ENCODE measurements at regions not wholly inside any gene's neighbourhood (a gene's known extent, or its start where the extent isn't known, plus 50 kb on each side); places are given as distances from the start of the nearest gene placed in this dataset.
A peak's percentile ranks its signal among the peaks of the same experiment; 100 is the strongest.

DNA sequence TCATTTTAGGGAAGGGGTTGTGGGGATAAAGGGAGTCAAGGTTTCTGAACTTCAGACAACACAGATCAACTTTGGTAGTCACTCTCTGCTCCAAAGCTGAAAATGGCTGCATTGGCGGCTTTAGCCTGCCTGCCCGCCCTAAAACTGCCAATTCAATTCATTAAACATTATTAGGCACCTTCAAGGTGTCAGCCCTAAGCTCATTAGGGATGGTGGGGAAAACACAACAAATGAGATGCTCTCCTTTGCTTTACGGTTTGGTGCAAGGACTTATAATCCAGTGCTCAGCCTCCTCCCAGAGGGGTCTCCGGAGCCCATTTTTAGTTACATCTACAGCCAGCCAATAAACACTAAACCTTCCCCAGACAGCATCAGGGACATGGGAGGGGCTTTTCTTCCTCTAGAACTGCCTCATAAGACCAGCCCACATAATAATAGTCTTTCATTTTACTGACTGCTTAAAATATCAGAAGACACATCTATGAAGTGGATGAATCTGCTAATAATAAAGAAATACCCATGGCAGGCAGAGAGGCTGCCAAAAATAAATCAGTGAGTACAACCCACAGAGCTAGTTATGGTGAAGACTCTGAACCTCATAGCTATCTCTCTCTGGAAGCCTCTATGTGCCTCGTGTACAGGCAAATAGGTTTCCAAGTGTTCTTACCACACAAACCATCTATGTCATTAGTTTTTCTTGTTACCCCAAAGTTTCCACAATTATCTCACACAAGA is 102.8 kb upstream of the NCAM1 start:
- DNase-seq (no peak), FAIRE-seq (no peak)
- Histone ChIP-seq H3K36me3 (ENCODE audit: control insufficient read depth in 3 of 3, insufficient read depth in 2 of 3, low read depth in 1 of 3, low read length in 3 of 3) (no peaks in the 10 kb centered on the region), H3K27ac (ENCODE audit: low read depth in 1 of 3, low read length in 2 of 3) (no peak overlapping the region), H3K4me3 (ENCODE audit: low read depth in 1 of 3, low read length in 3 of 3) (no peak overlapping the region), H3K9me3 (ENCODE audit: control insufficient read depth in 2 of 2, insufficient read depth in 1 of 2, low read depth in 1 of 2, low read length in 1 of 2) (no peaks in the 10 kb centered on the region), H3K27me3 (ENCODE audit: control insufficient read depth in 3 of 3, insufficient read depth in 3 of 3, low read length in 3 of 3) (peaks cover 0 to 3% (median 0%) of the 10 kb centered on the region in 3 donors), H3K4me1 (ENCODE audit: control insufficient read depth in 3 of 3, insufficient read depth in 2 of 3, low read depth in 1 of 3, low read length in 2 of 3) (no peaks in the 10 kb centered on the region)
- 63 to 79% (median 70%) methylated on average over 5 of the region's 5 CpGs for WGBS, 3 donors

DNA sequence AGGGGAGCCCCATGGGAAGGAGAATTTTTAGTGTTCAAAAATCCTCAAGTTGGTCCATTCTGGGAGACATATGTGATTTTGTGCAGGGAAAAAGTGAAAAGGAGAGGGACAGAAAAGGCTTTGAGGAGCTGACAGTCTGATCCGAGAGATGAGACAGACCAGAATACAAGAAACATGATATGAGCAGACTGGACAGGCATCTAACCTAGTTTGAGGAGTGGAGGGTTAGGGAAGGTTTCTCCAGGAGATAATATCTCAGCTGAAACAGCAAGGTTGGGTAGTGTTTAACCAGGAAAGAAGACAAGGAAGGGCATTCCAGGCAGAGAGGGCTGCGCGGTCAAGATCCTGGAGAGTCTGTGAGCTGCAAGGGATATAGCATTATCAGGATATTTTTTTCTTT is 101.4 kb upstream of the NCAM1 start:
- 81 to 97% (median 90%) methylated on average over 3 of the region's 3 CpGs for WGBS, 3 donors
- Histone ChIP-seq H3K27me3 (ENCODE audit: control insufficient read depth in 3 of 3, insufficient read depth in 3 of 3, low read length in 3 of 3) (peaks cover 0 to 3% (median 0%) of the 10 kb centered on the region in 3 donors), H3K4me3 (ENCODE audit: low read depth in 1 of 3, low read length in 3 of 3) (no peak overlapping the region), H3K36me3 (ENCODE audit: control insufficient read depth in 3 of 3, insufficient read depth in 2 of 3, low read depth in 1 of 3, low read length in 3 of 3) (no peaks in the 10 kb centered on the region), H3K9me3 (ENCODE audit: control insufficient read depth in 2 of 2, insufficient read depth in 1 of 2, low read depth in 1 of 2, low read length in 1 of 2) (no peaks in the 10 kb centered on the region), H3K4me1 (ENCODE audit: control insufficient read depth in 3 of 3, insufficient read depth in 2 of 3, low read depth in 1 of 3, low read length in 2 of 3) (no peaks in the 10 kb centered on the region), H3K27ac (ENCODE audit: low read depth in 1 of 3, low read length in 2 of 3) (no peak overlapping the region)
- DNase-seq, result no peak
- no peak for FAIRE-seq

GRCh38 chr11:112861356-112861755 is 99.9 kb upstream of the NCAM1 start:
- Histone ChIP-seq H3K4me3 (ENCODE audit: low read depth in 1 of 3, low read length in 3 of 3) (no peak overlapping the region), H3K9me3 (ENCODE audit: control insufficient read depth in 2 of 2, insufficient read depth in 1 of 2, low read depth in 1 of 2, low read length in 1 of 2) (no peaks in the 10 kb centered on the region), H3K27me3 (ENCODE audit: control insufficient read depth in 3 of 3, insufficient read depth in 3 of 3, low read length in 3 of 3) (peaks cover 0 to 3% (median 0%) of the 10 kb centered on the region in 3 donors), H3K27ac (ENCODE audit: low read depth in 1 of 3, low read length in 2 of 3) (no peak overlapping the region), H3K4me1 (ENCODE audit: control insufficient read depth in 3 of 3, insufficient read depth in 2 of 3, low read depth in 1 of 3, low read length in 2 of 3) (no peaks in the 10 kb centered on the region), H3K36me3 (ENCODE audit: control insufficient read depth in 3 of 3, insufficient read depth in 2 of 3, low read depth in 1 of 3, low read length in 3 of 3) (no peaks in the 10 kb centered on the region)
- DNase-seq, result no peak
- FAIRE-seq, result peak; percentile 49

GRCh38 chr11:112863305-112863704 is 97.9 kb upstream of the NCAM1 start:
- Histone ChIP-seq H3K4me3 (ENCODE audit: low read depth in 1 of 3, low read length in 3 of 3) (no peak overlapping the region), H3K36me3 (ENCODE audit: control insufficient read depth in 3 of 3, insufficient read depth in 2 of 3, low read depth in 1 of 3, low read length in 3 of 3) (no peaks in the 10 kb centered on the region), H3K9me3 (ENCODE audit: control insufficient read depth in 2 of 2, insufficient read depth in 1 of 2, low read depth in 1 of 2, low read length in 1 of 2) (no peaks in the 10 kb centered on the region), H3K27me3 (ENCODE audit: control insufficient read depth in 3 of 3, insufficient read depth in 3 of 3, low read length in 3 of 3) (peaks cover 0 to 3% (median 0%) of the 10 kb centered on the region in 3 donors), H3K4me1 (ENCODE audit: control insufficient read depth in 3 of 3, insufficient read depth in 2 of 3, low read depth in 1 of 3, low read length in 2 of 3) (no peaks in the 10 kb centered on the region), H3K27ac (ENCODE audit: low read depth in 1 of 3, low read length in 2 of 3) (no peak overlapping the region)
- FAIRE-seq (no peak), DNase-seq (no peak)
- WGBS, 3 donors, result 64 to 76% (median 65%) methylated on average over 1 of the region's 1 CpG

DNA sequence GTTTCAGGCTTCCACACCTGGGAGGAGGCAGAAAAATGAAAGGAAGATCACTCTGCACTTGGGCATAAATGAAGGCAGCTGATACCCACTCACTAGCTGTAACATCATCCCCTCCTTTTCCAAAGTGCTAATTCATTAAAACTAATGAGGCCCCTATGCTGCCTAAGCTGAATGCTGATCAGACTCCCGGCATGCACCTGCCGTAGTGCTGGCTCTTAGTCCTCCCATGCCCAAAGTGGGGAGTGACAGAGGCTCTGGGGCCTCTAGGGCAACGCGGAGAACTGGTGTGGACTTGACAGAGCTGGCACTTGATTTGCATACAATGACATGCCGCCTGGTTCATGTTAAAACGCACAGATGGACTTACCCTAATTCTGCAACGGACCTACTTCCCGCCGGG is 96.5 kb upstream of the NCAM1 start:
- WGBS, 3 donors, result 81 to 87% (median 85%) methylated on average over 9 of the region's 9 CpGs
- Histone ChIP-seq H3K36me3 (ENCODE audit: control insufficient read depth in 3 of 3, insufficient read depth in 2 of 3, low read depth in 1 of 3, low read length in 3 of 3) (no peaks in the 10 kb centered on the region), H3K27ac (ENCODE audit: low read depth in 1 of 3, low read length in 2 of 3) (no peak overlapping the region), H3K27me3 (ENCODE audit: control insufficient read depth in 3 of 3, insufficient read depth in 3 of 3, low read length in 3 of 3) (peaks cover 0 to 3% (median 0%) of the 10 kb centered on the region in 3 donors), H3K4me3 (ENCODE audit: low read depth in 1 of 3, low read length in 3 of 3) (no peak overlapping the region), H3K4me1 (ENCODE audit: control insufficient read depth in 3 of 3, insufficient read depth in 2 of 3, low read depth in 1 of 3, low read length in 2 of 3) (no peaks in the 10 kb centered on the region), H3K9me3 (ENCODE audit: control insufficient read depth in 2 of 2, insufficient read depth in 1 of 2, low read depth in 1 of 2, low read length in 1 of 2) (no peaks in the 10 kb centered on the region)
- DNase-seq, result no peak
- no peak for FAIRE-seq

DNA sequence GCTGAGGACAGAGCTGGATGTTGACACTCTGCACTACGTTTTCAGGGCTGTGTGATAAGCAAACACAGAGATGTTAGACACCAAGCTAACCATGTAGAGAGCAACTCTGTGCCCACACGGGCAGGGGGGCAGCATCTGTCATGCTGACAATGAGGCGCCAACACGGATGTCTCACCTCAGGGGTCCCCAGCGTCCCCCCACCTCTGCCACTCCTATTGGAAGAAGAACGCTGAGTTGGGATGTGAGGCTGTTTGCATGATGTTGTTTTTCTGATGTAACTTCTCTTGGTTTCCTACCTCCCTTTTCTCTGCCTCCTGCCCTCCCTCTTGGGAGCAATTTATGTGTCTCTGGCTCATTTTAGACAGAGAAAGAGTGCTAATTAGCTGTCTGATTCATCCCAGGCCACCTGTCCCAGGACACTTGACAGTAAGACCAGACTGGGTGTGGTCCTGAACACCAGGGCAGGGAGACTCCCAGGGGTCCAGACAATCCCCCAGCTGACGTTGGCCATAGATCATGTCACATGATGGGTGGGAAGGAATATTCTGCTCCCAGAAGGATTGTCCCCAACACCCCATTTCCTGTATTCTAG is 89.2 kb upstream of the NCAM1 start:
- DNase-seq (no peak), FAIRE-seq (no peak)
- Histone ChIP-seq H3K4me1 (ENCODE audit: control insufficient read depth in 3 of 3, insufficient read depth in 2 of 3, low read depth in 1 of 3, low read length in 2 of 3) (no peaks in the 10 kb centered on the region), H3K4me3 (ENCODE audit: low read depth in 1 of 3, low read length in 3 of 3) (no peak overlapping the region), H3K9me3 (ENCODE audit: control insufficient read depth in 2 of 2, insufficient read depth in 1 of 2, low read depth in 1 of 2, low read length in 1 of 2) (no peaks in the 10 kb centered on the region), H3K27me3 (ENCODE audit: control insufficient read depth in 3 of 3, insufficient read depth in 3 of 3, low read length in 3 of 3) (no peaks in the 10 kb centered on the region), H3K36me3 (ENCODE audit: control insufficient read depth in 3 of 3, insufficient read depth in 2 of 3, low read depth in 1 of 3, low read length in 3 of 3) (no peaks in the 10 kb centered on the region), H3K27ac (ENCODE audit: low read depth in 1 of 3, low read length in 2 of 3) (no peak overlapping the region)
- 42 to 57% (median 57%) methylated on average over 7 of the region's 7 CpGs for WGBS, 3 donors

DNA sequence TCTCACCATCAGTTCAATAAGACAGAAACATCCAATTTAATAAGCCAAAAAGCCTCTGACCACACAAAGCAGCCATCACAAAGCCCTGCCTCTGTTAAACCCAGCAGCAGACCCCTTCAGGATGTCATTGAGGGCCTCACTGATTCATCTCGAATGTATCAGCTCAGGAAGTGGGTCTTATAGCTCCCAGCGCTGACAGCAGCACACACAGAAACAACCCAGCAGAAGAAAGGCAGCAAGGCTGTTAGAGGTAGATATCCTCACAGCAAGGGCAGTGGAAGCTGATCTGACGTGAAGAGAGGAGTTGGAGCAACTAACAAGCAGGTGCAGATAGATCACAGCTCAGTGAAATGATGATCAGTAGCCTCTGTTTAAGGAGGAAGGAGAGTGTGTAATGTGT is 86.2 kb upstream of the NCAM1 start:
- no peak overlapping the region for H3K4me3 ChIP-seq (ENCODE audit: low read depth in 1 of 3, low read length in 3 of 3)
- H3K27ac ChIP-seq (ENCODE audit: low read depth in 1 of 3, low read length in 2 of 3), result no peak overlapping the region
- no peaks in the 10 kb centered on the region for H3K9me3 ChIP-seq (ENCODE audit: control insufficient read depth in 2 of 2, insufficient read depth in 1 of 2, low read depth in 1 of 2, low read length in 1 of 2)
- no peaks in the 10 kb centered on the region for H3K27me3 ChIP-seq (ENCODE audit: control insufficient read depth in 3 of 3, insufficient read depth in 3 of 3, low read length in 3 of 3)
- H3K36me3 ChIP-seq (ENCODE audit: control insufficient read depth in 3 of 3, insufficient read depth in 2 of 3, low read depth in 1 of 3, low read length in 3 of 3), result no peaks in the 10 kb centered on the region
- FAIRE-seq (no peak), DNase-seq (no peak)
- WGBS, 3 donors, result 39 to 61% (median 58%) methylated on average over 3 of the region's 3 CpGs
- H3K4me1 ChIP-seq (ENCODE audit: control insufficient read depth in 3 of 3, insufficient read depth in 2 of 3, low read depth in 1 of 3, low read length in 2 of 3), result no peaks in the 10 kb centered on the region

- FAIRE-seq, result no peak
- Histone ChIP-seq H3K27me3 (ENCODE audit: control insufficient read depth in 3 of 3, insufficient read depth in 3 of 3, low read length in 3 of 3) (no peaks in the 10 kb centered on the region), H3K27ac (ENCODE audit: low read depth in 1 of 3, low read length in 2 of 3) (no peak overlapping the region), H3K36me3 (ENCODE audit: control insufficient read depth in 3 of 3, insufficient read depth in 2 of 3, low read depth in 1 of 3, low read length in 3 of 3) (no peaks in the 10 kb centered on the region), H3K4me3 (ENCODE audit: low read depth in 1 of 3, low read length in 3 of 3) (no peak overlapping the region), H3K4me1 (ENCODE audit: control insufficient read depth in 3 of 3, insufficient read depth in 2 of 3, low read depth in 1 of 3, low read length in 2 of 3) (no peaks in the 10 kb centered on the region), H3K9me3 (ENCODE audit: control insufficient read depth in 2 of 2, insufficient read depth in 1 of 2, low read depth in 1 of 2, low read length in 1 of 2) (no peaks in the 10 kb centered on the region)
- WGBS, 3 donors, result 51 to 61% (median 59%) methylated on average over 11 of the region's 11 CpGs
- DNase-seq, result no peak
These were observed 83.6 kb upstream of the NCAM1 start for GRCh38 chr11:112877581-112877980.
